Endothelial cell (in vitro differentiated cells): ENCODE measurements at regions not wholly inside any gene's neighbourhood (a gene's known extent, or its start where the extent isn't known, plus 50 kb on each side); places are given as distances from the start of the nearest gene placed in this dataset.
"Not testable (repeated sequence)": the region's sequence is repeated elsewhere in the genome, so short reads cannot be mapped to it uniquely, and the experiment has no call there.

ENCODE experiments used
- DNase-seq: peaks from one replicate; pipeline ENCODE4 v3.0.0; 2021; ENCODE audit warnings: low spot score
- H3K27ac Mint-ChIP-seq: one replicate; pipeline ENCODE4 v1.8.0; 2021; ENCODE audit warnings: mixed read lengths, inconsistent platforms; ENCODE audit not compliant: unreplicated experiment
- H3K27me3 Mint-ChIP-seq: one replicate; pipeline ENCODE4 v1.8.0; 2021; ENCODE audit warnings: mild to moderate bottlenecking, moderate library complexity, mixed read lengths, inconsistent platforms; ENCODE audit not compliant: unreplicated experiment
- H3K36me3 Mint-ChIP-seq: one replicate; pipeline ENCODE4 v1.8.0; 2021; ENCODE audit warnings: mild to moderate bottlenecking, low read depth, mixed read lengths, inconsistent platforms; ENCODE audit not compliant: unreplicated experiment
- H3K4me1 Mint-ChIP-seq: one replicate; pipeline ENCODE4 v1.8.0; 2021; ENCODE audit warnings: mild to moderate bottlenecking, mixed read lengths, inconsistent platforms; ENCODE audit not compliant: unreplicated experiment
- H3K4me3 Mint-ChIP-seq: one replicate; pipeline ENCODE4 v1.8.0; 2021; ENCODE audit warnings: mild to moderate bottlenecking, mixed read lengths, inconsistent platforms; ENCODE audit not compliant: unreplicated experiment
- H3K9me3 Mint-ChIP-seq: one replicate; pipeline ENCODE4 v1.8.0; 2021; ENCODE audit warnings: mixed read lengths, inconsistent platforms; ENCODE audit not compliant: unreplicated experiment
- CTCF ChIP-seq: fragments of 200-600 bp; sonication (generic); IDR thresholded peaks from one replicate; pipeline ENCODE4 v1.5.0; 2021; ENCODE audit warnings: antibody characterized with exemption; ENCODE audit not compliant: unreplicated experiment

GRCh38 chr4:49516796-49517195 is 530.7 kb downstream of the CWH43 start:
- Mint-ChIP-seq H3K4me3 (no peak overlapping the region), H3K27ac (peak overlapping the region; percentile 37), H3K4me1 (no peaks in the 10 kb centered on the region), H3K27me3 (peaks cover 39% of the 10 kb centered on the region), H3K36me3 (peaks cover 43% of the 10 kb centered on the region), H3K9me3 (peaks cover 57% of the 10 kb centered on the region)
- no peak for TF ChIP-seq CTCF
- no peak for DNase-seq

DNA sequence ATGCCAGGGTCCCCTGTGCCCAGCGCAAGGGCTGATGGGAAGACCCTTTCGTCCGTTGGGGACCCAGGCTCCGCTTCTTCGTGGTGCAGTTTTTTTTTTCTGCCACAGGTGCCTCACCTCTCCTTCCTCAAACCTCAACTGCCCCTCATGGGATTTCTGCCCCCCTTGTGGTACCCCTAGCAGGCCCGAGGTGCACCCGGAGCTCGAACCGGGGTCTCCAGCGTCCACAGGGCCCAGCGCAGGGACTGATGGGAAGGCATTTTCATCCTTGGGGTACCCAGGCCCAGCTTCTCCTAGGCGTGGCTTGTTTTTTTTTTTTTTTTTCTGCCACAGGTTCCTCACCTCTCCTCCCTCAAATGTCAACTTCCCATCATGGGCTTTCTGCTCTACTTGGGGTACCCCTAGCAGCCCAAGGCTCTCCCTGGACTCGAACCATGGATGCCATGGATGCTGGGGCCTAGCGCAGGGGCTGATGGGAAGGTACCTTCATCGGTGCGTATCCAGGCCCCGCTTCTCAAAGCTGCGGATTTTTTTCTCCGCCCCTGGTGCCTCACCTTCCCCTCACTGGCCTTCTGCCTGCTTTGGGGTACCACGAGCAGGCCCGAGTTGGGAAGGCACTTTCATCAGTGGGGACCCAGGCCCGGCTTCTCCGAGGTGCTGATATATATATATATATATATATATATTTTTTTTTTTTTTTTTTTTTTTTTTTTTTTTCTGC is 531.6 kb downstream of the CWH43 start:
- DNase-seq, H3K4me3 Mint-ChIP-seq: not testable (repeated sequence)
- H3K9me3 Mint-ChIP-seq, result peaks cover 49% of the 10 kb centered on the region

GRCh38 chr4:49519150-49520035 is 533.3 kb downstream of the CWH43 start:
- H3K27ac Mint-ChIP-seq, H3K4me3 Mint-ChIP-seq, H3K4me1 Mint-ChIP-seq, DNase-seq: not testable (repeated sequence)
- peaks cover 19% of the 10 kb centered on the region for H3K27me3 Mint-ChIP-seq
- peaks cover 24% of the 10 kb centered on the region for H3K36me3 Mint-ChIP-seq
- H3K9me3 Mint-ChIP-seq, result peaks cover 31% of the 10 kb centered on the region

More for the DNA sequence above, 531.6 kb downstream of the CWH43 start:
- Mint-ChIP-seq H3K36me3 (peaks cover 36% of the 10 kb centered on the region), H3K27me3 (peaks cover 31% of the 10 kb centered on the region)
- not testable (repeated sequence) for H3K4me1 Mint-ChIP-seq, H3K27ac Mint-ChIP-seq

DNA sequence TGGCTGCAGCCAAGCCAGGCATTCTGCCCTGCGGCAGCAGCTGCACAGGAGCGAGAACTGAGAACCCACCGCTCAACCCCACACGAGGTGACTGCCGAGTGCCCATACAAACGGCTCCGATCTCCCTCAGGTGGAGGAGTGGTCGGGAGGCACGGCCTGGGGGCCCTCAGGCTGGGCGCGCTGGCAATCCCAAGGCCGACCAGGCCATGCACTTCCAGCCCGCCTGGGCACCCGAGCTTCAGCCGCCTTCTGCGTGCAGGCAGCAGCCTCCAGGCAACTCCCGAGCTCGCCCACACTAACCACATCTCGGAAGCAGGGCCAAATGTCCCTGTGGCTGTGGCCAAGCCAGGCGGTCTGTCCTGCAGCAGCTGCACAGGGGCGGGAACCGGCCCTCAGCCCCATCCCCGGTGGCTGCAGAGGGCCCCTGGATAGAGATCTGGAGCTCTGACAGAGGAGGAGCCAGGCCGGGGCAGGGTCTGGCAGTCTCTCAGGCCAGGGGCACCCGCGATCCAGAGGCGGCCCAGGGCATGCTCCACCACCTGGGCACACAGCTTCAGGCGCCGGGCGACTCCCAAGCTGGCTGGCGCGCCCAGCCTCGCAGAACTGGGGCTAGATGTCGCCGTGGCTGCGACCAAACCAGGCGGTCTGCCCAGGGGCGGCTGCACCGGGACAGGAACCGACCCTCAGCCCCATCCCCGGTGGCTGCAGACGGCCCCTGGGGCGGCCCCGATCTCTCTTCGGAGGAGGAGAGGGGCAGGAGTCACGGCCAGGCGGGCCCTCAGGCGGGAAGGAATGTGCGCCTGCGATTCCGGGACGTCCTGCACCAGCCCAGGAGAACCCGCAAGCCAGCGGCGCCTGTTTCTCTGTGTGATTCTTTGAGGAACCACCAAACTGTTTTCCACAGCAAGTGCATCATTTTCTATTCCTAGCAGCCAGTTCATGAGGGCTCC is 538.0 kb downstream of the CWH43 start:
- DNase-seq, H3K4me1 Mint-ChIP-seq, H3K36me3 Mint-ChIP-seq, H3K4me3 Mint-ChIP-seq, H3K27me3 Mint-ChIP-seq, H3K27ac Mint-ChIP-seq, H3K9me3 Mint-ChIP-seq: not testable (repeated sequence)

DNA sequence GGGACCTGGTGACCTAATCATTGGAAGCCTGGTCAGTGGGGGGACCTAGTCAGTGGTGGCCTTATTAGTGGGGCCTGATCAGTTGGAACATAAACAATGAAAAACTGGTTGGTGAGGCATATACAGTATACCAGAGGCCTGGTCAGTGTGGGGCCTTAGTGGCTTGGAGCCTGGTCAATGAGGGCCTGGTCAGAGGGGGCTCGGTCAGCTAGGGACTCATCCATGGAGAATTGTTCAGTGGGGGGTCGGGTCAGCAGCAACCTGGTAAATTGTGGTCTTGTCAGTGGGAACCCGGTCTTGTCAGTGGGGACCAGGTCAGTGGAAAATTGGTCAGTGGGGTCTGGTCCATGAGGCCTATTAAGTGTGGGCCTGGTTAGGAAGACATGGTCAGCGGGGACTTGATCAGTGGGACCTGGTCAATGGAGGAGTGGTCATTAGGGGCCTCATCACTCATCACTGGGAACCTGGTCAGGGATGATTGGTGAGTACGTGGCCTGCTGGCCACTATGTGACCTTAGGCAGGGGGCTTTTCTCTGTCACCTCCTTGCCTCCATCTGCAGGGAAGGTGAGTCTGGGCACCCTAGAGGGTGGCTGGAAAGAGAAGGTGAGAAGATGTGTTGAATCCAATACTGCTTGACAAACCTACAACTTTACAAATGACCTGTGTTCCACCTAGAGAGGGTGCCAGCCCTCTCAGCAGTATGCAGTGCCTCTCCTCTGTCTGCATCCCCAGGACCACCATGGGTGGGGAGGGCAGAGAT is 573.0 kb downstream of the CWH43 start:
- peak overlapping the region; percentile 42 for H3K4me3 Mint-ChIP-seq
- H3K9me3 Mint-ChIP-seq, result peaks cover 19% of the 10 kb centered on the region
- H3K36me3 Mint-ChIP-seq, H3K27me3 Mint-ChIP-seq, H3K4me1 Mint-ChIP-seq, DNase-seq, H3K27ac Mint-ChIP-seq: not testable (repeated sequence)

DNA sequence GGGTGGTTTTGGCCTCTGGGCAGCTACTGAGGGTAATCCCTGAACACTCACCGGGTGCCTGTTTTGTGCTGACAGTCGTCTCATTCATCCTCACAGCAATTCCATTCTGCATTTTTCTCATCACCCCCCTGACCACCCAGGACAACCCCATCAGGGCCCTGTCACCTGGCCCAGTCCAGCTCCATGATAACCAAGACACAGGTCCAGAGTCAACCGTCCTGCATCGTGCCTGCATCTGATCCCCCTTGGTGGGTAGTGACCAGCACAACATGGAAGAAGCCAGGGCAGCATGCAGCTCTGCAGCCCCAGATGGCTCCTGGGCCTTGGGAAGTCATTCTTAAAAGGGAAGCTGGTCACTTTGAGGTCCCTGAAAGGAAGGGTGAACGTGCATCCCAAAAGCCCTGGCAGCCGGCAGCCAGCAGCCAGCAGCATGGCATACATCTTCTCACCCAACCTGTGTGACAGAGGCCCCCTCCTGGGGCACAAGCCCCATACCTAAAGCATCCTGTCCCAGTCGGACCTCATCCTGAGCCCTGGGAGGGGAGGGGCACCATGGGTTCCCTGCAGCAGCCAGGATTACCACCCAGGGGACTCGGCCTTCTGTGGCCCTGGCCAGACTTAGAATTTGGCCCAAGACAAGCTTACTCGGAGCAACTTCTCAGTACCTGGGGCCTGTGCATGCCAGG is 574.2 kb downstream of the CWH43 start:
- not testable (repeated sequence) for H3K27ac Mint-ChIP-seq, DNase-seq, H3K36me3 Mint-ChIP-seq, H3K4me1 Mint-ChIP-seq, H3K27me3 Mint-ChIP-seq, H3K4me3 Mint-ChIP-seq
- peaks cover 19% of the 10 kb centered on the region for H3K9me3 Mint-ChIP-seq

GRCh38 chr4:49560883-49561282 is 574.8 kb downstream of the CWH43 start:
- H3K27ac Mint-ChIP-seq, DNase-seq: not testable (repeated sequence)

DNA sequence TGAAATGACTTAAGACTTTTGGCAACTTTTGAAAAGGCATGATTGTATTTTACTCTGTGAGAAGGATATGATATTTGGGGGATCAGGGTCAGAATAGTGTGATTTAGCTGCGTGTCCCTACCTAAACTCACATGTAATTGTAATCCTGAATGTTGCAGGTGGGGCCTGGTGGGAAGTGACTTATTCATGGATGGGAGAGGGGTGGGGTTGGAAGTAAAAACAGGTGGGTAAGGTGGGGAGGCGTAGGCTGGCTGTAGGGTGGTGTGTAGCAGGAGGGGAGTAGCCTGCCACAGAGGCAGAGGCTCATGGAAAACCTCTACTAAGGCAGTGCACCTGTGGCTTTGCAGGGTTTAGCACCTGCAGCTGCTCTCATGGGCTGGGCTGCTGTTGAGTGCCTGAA is 584.2 kb downstream of the CWH43 start:
- not testable (repeated sequence) for H3K36me3 Mint-ChIP-seq

More at GRCh38 chr4:49560883-49561282, 574.8 kb downstream of the CWH43 start:
- H3K4me3 Mint-ChIP-seq, H3K4me1 Mint-ChIP-seq, H3K36me3 Mint-ChIP-seq, H3K27me3 Mint-ChIP-seq: not testable (repeated sequence)
- H3K9me3 Mint-ChIP-seq, result peaks cover 19% of the 10 kb centered on the region

GRCh38 chr4:49573666-49574215 is 587.7 kb downstream of the CWH43 start:
- Mint-ChIP-seq H3K9me3 (peaks cover 50% of the 10 kb centered on the region), H3K27me3 (peaks cover 10% of the 10 kb centered on the region), H3K36me3 (peaks cover 16% of the 10 kb centered on the region)
- H3K27ac Mint-ChIP-seq, DNase-seq, H3K4me3 Mint-ChIP-seq, H3K4me1 Mint-ChIP-seq: not testable (repeated sequence)

More for the DNA sequence above, 584.2 kb downstream of the CWH43 start:
- not testable (repeated sequence) for H3K27ac Mint-ChIP-seq, H3K4me3 Mint-ChIP-seq, H3K4me1 Mint-ChIP-seq, H3K27me3 Mint-ChIP-seq, DNase-seq
- peaks cover 41% of the 10 kb centered on the region for H3K9me3 Mint-ChIP-seq
